Trophoblast cell (in vitro differentiated cells and primary cell): ENCODE measurements at regions not wholly inside any gene's neighbourhood (a gene's known extent, or its start where the extent isn't known, plus 50 kb on each side); places are given as distances from the start of the nearest gene placed in this dataset.
A peak's percentile ranks its signal among the peaks of the same experiment; 100 is the strongest.
"Not testable (repeated sequence)": the region's sequence is repeated elsewhere in the genome, so short reads cannot be mapped to it uniquely, and the experiment has no call there.

Source experiments
- DNase-seq, 2 donors: peaks; one replicate each; pipeline ENCODE4 v3.0.0-alpha.2; 2016
- H2AFZ ChIP-seq: 2 replicates; pipeline ENCODE4 v1.6.1; 2013; ENCODE audit warnings: low read length, moderate library complexity, mild to moderate bottlenecking; ENCODE audit not compliant: insufficient read depth, poor library complexity
- H2AK5ac ChIP-seq: 2 replicates; pipeline ENCODE4 v1.6.1; 2013; ENCODE audit warnings: mild to moderate bottlenecking, low read length
- H2BK120ac ChIP-seq: 2 replicates; pipeline ENCODE4 v1.6.1; 2013; ENCODE audit warnings: low read length, mild to moderate bottlenecking, moderate library complexity; ENCODE audit not compliant: insufficient read depth, poor library complexity
- H2BK12ac ChIP-seq: 2 replicates; pipeline ENCODE4 v1.6.1; 2013; ENCODE audit warnings: mild to moderate bottlenecking, low read length, moderate library complexity
- H2BK5ac ChIP-seq: 2 replicates; pipeline ENCODE4 v1.6.1; 2013; ENCODE audit warnings: low read length, low read depth, moderate library complexity, mild to moderate bottlenecking; ENCODE audit not compliant: poor library complexity
- H3K14ac ChIP-seq: 2 replicates; pipeline ENCODE4 v1.6.1; 2013; ENCODE audit warnings: mild to moderate bottlenecking, low read length
- H3K18ac ChIP-seq: 2 replicates; pipeline ENCODE4 v1.6.1; 2013; ENCODE audit warnings: mild to moderate bottlenecking, low read length
- H3K23ac ChIP-seq: 2 replicates; pipeline ENCODE4 v1.6.1; 2013; ENCODE audit warnings: low read length
- H3K27ac ChIP-seq: 2 replicates; pipeline ENCODE4 v1.5.1; 2013; ENCODE audit warnings: low read depth, mild to moderate bottlenecking, inconsistent platforms, low read length, moderate library complexity
- H3K27me3 ChIP-seq: 2 replicates; pipeline ENCODE4 v1.6.1; 2013; ENCODE audit warnings: inconsistent platforms, mild to moderate bottlenecking, low read length, moderate library complexity; ENCODE audit not compliant: insufficient read depth
- H3K36me3 ChIP-seq, 2 experiments: 1 replicate in 1 of 2; 2 replicates in 1 of 2; pipeline ENCODE4 v1.6.1; 2013; ENCODE audit warnings: low read length in 2 of 2, mild to moderate bottlenecking in 2 of 2, moderate library complexity in 1 of 2; ENCODE audit not compliant: insufficient read depth in 2 of 2, control insufficient read depth in 1 of 2
- H3K4ac ChIP-seq: 2 replicates; pipeline ENCODE4 v1.6.1; 2013; ENCODE audit warnings: low read depth, mild to moderate bottlenecking, low read length, moderate library complexity
- H3K4me1 ChIP-seq, 2 experiments: 1 replicate in 1 of 2; 2 replicates in 1 of 2; pipeline ENCODE4 v1.6.1; 2013; ENCODE audit warnings: low read length in 2 of 2, mild to moderate bottlenecking in 2 of 2, moderate library complexity in 1 of 2; ENCODE audit not compliant: insufficient read depth in 2 of 2, control insufficient read depth in 1 of 2
- H3K4me2 ChIP-seq: 2 replicates; pipeline ENCODE4 v1.6.1; 2013; ENCODE audit warnings: inconsistent platforms, mild to moderate bottlenecking, low read length, moderate library complexity
- H3K4me3 ChIP-seq: 2 replicates; pipeline ENCODE4 v1.5.1; 2013; ENCODE audit warnings: mild to moderate bottlenecking, low read depth, low read length, inconsistent platforms
- H3K79me1 ChIP-seq: one replicate; pipeline ENCODE4 v1.6.1; 2013; ENCODE audit warnings: low read length
- H3K79me2 ChIP-seq: 2 replicates; pipeline ENCODE4 v1.6.1; 2013; ENCODE audit warnings: low read length, mild to moderate bottlenecking; ENCODE audit not compliant: control insufficient read depth, insufficient read depth, poor library complexity
- H3K9ac ChIP-seq: 2 replicates; pipeline ENCODE4 v1.6.1; 2013; ENCODE audit warnings: mild to moderate bottlenecking, low read length
- H3K9me3 ChIP-seq: 2 replicates; pipeline ENCODE4 v1.6.1; 2013; ENCODE audit warnings: low read depth, mild to moderate bottlenecking, control low read depth, inconsistent platforms, low read length; ENCODE audit not compliant: insufficient read depth
- H4K12ac ChIP-seq: 2 replicates; pipeline ENCODE4 v1.6.1; 2013; ENCODE audit warnings: low read depth, mild to moderate bottlenecking, low read length, moderate library complexity
- H4K8ac ChIP-seq: 2 replicates; pipeline ENCODE4 v1.6.1; 2013; ENCODE audit warnings: low read depth, mild to moderate bottlenecking, low read length, moderate library complexity
- H4K91ac ChIP-seq: one replicate; pipeline ENCODE4 v1.6.1; 2013; ENCODE audit warnings: low read depth, mild to moderate bottlenecking, low read length, moderate library complexity
- WGBS: extraction: QIAGEN DNeasy Blood & Tissue Kit; methylation state at CpG from one replicate; pipeline ENCODE4 v1.1.7; 2013; ENCODE audit warnings: missing lambda C conversion rate; ENCODE audit not compliant: insufficient read length, insufficient coverage; ENCODE audit errors: extremely low coverage; 5-methylcytosine and 5-hydroxymethylcytosine counted together

DNA sequence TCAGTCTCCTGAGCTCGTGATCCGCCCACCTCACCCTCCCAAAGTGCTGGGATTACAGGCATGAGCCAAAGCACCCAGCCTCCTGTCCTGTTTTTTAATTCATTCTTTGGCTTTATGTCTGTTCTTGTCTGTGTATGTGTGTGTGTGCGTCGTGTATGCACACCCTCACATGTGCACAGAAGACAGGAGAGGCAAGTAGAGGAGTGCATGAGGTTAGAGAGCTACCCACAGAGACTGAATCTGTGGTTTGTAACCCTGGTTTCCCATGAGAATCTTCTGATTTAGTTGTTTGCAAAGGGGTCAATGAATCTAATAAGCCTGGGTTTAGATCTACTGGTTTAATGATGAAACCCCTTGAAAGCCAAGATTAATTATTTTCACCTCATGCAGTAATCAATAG lies 1090.0 kb downstream of the EPHA3 start:
- no CpG with 5 or more reads among the region's 4 CpGs for WGBS
- not testable (repeated sequence) for H3K9me3 ChIP-seq, H3K4me1 ChIP-seq, H4K91ac ChIP-seq, H3K4me3 ChIP-seq, H2BK12ac ChIP-seq, H3K23ac ChIP-seq, H4K12ac ChIP-seq, H4K8ac ChIP-seq, H3K27me3 ChIP-seq, H2BK5ac ChIP-seq, H2AK5ac ChIP-seq, H3K4me2 ChIP-seq, H3K36me3 ChIP-seq, DNase-seq, H3K18ac ChIP-seq, H3K79me2 ChIP-seq, H3K27ac ChIP-seq, H2BK120ac ChIP-seq, H3K4ac ChIP-seq, H2AFZ ChIP-seq, H3K9ac ChIP-seq, H3K79me1 ChIP-seq, H3K14ac ChIP-seq

DNA sequence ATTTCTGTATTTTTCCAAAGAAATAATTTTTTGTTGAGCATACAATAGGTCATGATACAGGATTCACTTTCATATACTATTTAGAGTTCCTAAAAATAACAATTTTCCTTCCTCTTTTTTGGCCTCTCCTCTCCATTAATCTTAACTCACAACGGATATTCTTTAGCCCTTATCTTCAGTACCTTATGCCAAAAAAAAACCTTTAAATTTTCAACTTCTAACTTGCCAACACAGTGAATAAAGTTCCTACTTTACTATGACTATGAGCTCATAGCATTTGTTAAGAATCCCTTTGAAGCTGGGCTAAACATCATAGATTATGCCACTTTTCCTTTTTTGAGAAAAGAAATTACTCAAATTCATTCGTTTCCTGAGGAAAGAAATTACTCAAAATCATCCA lies 1095.5 kb downstream of the EPHA3 start:
- not testable (repeated sequence) for H3K18ac ChIP-seq, H3K27me3 ChIP-seq, H3K27ac ChIP-seq, H3K4me1 ChIP-seq, H3K36me3 ChIP-seq, H3K14ac ChIP-seq, H2BK12ac ChIP-seq, DNase-seq, H4K91ac ChIP-seq, H4K12ac ChIP-seq, H3K4me3 ChIP-seq, H3K4me2 ChIP-seq, H3K79me2 ChIP-seq, H2BK5ac ChIP-seq, H3K4ac ChIP-seq, H3K9me3 ChIP-seq, H3K9ac ChIP-seq, H3K79me1 ChIP-seq, H4K8ac ChIP-seq, H2AK5ac ChIP-seq, H2BK120ac ChIP-seq, H2AFZ ChIP-seq, H3K23ac ChIP-seq
- WGBS = 100% methylated on average over 1 of the region's 2 CpGs

DNA sequence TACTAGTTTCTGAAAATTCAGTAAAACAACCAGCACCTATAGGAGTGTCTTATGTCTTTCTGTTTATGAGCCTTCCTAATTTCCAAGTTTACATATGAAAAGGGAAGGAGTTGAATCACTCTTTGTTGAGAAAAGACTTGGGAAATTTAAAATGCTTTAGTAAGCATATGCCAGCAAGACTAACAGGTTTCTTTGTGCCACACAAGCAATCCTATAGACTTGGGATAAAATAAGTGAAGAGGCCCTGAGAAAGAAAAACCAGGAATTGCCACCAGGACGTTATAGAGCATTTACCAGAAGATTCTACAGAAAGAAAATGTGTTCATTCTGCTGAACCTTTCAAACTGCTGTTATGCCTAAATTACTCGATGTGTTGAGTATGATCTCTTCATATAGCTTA lies 1099.1 kb downstream of the EPHA3 start:
- H4K8ac ChIP-seq, H3K27me3 ChIP-seq, H3K4me1 ChIP-seq, H3K18ac ChIP-seq, H3K4me2 ChIP-seq, H2AFZ ChIP-seq, H3K4me3 ChIP-seq, H3K9ac ChIP-seq, H3K4ac ChIP-seq, H3K23ac ChIP-seq, H3K79me1 ChIP-seq, H4K91ac ChIP-seq, H4K12ac ChIP-seq, H2BK120ac ChIP-seq, H2AK5ac ChIP-seq, H3K79me2 ChIP-seq, H2BK5ac ChIP-seq, H3K9me3 ChIP-seq, H3K36me3 ChIP-seq, H3K27ac ChIP-seq, H2BK12ac ChIP-seq, H3K14ac ChIP-seq, DNase-seq: not testable (repeated sequence)
- WGBS = no CpG with 5 or more reads among the region's 2 CpGs

DNA sequence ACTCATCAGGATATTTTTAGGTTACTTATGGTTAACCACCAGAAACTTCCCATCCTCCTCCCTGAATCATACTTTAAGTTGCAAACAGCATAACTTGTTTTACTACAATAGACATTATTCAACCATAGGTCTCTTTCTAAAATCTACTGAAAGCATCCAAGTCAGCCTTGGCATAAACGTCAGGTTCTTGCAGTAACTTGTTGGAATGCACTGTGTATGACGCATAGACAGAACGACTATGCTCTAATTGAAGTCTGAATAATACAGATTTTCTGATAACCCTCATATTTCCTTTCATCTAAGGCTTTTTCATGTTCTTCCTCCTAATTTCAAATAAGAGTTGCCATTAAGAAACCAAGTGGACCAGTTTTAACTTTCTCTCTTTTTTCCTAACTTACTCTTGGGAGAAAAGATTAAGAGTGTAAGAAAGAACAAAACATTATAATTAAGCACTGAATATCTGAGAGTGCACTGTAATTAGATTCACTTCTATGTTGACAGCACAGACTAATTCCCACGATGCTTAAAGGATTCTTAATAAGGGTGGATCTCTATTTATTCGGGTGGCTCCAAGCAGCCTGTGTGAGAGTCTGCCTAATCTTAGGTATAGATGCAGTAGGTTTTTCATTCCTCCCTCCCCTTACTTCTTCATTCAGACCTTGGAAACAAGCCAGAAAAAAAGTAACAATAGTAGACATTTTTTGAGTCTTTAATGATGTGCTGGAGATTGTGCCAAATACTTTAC lies 1100.1 kb downstream of the EPHA3 start:
- H4K12ac ChIP-seq, H3K4me1 ChIP-seq, H3K9ac ChIP-seq, H2AK5ac ChIP-seq, H3K18ac ChIP-seq, H2BK120ac ChIP-seq, H3K23ac ChIP-seq, H3K79me2 ChIP-seq, H3K27ac ChIP-seq, H2AFZ ChIP-seq, H3K27me3 ChIP-seq, H3K4me2 ChIP-seq, H4K8ac ChIP-seq, H2BK5ac ChIP-seq, H3K36me3 ChIP-seq, H3K14ac ChIP-seq, H3K9me3 ChIP-seq, H3K4ac ChIP-seq, H4K91ac ChIP-seq, H3K4me3 ChIP-seq, H3K79me1 ChIP-seq, H2BK12ac ChIP-seq: not testable (repeated sequence)
- peak in 1 of 2 donors; percentile 39 for DNase-seq
- WGBS = no CpG with 5 or more reads among the region's 5 CpGs
